ENCODE measurements at regions not wholly inside any gene's neighbourhood (a gene's known extent, or its start where the extent isn't known, plus 50 kb on each side); places are given as distances from the start of the nearest gene placed in this dataset.

GRCh38 chr12:130053651-130054069 is 108.6 kb upstream of the FZD10 start:
- DNase-seq (ENCODE audit: insufficient read length) (no peak), FAIRE-seq (no peak)
- no peak for TF ChIP-seq POLR2A (IDR thresholded peaks at IDR 0.05; ENCODE audit: low read depth, low read length)
- TF ChIP-seq TAF1 (IDR thresholded peaks at IDR 0.05; ENCODE audit: borderline replicate concordance, low read depth, low read length) = no peak
- TF ChIP-seq POLR2AphosphoS5 (IDR thresholded peaks at IDR 0.05; ENCODE audit: low read depth, low read length) = no peak

GRCh38 chr12:130054803-130055202 is 107.5 kb upstream of the FZD10 start:
- FAIRE-seq (peak; percentile 9), DNase-seq (ENCODE audit: insufficient read length) (no peak)
- TF ChIP-seq TAF1 (IDR thresholded peaks at IDR 0.05; ENCODE audit: borderline replicate concordance, low read depth, low read length) = no peak
- TF ChIP-seq POLR2AphosphoS5 (IDR thresholded peaks at IDR 0.05; ENCODE audit: low read depth, low read length) = no peak
- no peak for TF ChIP-seq POLR2A (IDR thresholded peaks at IDR 0.05; ENCODE audit: low read depth, low read length)

DNA sequence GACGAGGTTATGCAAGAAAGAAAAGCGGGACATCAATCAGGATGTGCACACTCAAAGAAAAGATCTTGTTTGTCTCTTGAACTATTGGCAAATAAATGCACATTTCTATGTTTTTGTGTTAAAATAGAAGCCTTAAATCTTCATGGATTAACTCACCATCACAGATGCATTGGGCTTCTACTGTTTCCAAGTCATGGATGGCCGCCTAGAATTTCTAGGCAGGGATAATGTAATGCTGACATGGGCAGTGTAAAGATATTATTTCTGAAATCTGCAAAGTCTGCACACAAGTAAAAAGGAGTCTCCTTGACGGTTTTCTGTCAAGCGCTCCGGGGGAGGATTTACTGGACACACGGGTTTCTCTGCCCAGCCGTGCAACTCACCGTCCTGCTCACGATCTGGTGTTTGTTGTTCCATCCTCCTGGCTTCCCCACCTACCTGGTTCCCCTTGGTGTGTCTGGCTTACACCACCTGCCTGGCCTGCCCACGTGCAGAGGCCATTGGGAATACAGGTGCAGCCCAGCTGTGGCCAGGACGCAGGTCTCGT is 103.3 kb upstream of the FZD10 start:
- no peak for FAIRE-seq
- no peak for TF ChIP-seq TAF1 (IDR thresholded peaks at IDR 0.05; ENCODE audit: borderline replicate concordance, low read depth, low read length)
- TF ChIP-seq POLR2AphosphoS5 (IDR thresholded peaks at IDR 0.05; ENCODE audit: low read depth, low read length) = no peak
- TF ChIP-seq POLR2A (IDR thresholded peaks at IDR 0.05; ENCODE audit: low read depth, low read length) = no peak
- no peak for DNase-seq (ENCODE audit: insufficient read length)

DNA sequence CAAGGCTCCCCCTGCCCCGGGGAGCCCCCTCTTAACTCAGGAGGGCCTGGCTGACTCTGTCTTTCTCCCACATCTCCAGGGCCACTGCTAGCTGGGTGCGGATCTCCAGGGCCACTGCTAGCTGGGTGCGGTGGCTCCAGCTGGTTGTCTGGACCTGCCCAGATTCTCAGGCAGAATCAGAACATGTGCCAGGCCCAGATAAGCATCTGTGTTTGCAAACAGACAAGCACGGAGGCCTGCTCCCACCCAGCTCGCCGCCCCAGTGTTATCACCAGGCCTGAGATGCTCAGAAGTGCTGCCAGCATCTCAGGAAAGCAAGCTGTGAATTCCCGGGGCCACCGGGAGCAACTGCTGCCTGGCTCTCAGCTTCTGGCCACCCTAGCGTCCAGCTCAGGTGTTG is 98.4 kb upstream of the FZD10 start:
- no peak for DNase-seq (ENCODE audit: insufficient read length)
- no peak for TF ChIP-seq POLR2AphosphoS5 (IDR thresholded peaks at IDR 0.05; ENCODE audit: low read depth, low read length)
- no peak for TF ChIP-seq TAF1 (IDR thresholded peaks at IDR 0.05; ENCODE audit: borderline replicate concordance, low read depth, low read length)
- FAIRE-seq = no peak

GRCh38 chr12:130064999-130065398 is 97.3 kb upstream of the FZD10 start:
- no peak for FAIRE-seq
- no peak for DNase-seq (ENCODE audit: insufficient read length)
- TF ChIP-seq POLR2AphosphoS5 (IDR thresholded peaks at IDR 0.05; ENCODE audit: low read depth, low read length) = no peak

- no peak for FAIRE-seq
- no peak for TF ChIP-seq POLR2A (IDR thresholded peaks at IDR 0.05; ENCODE audit: low read depth, low read length)
- TF ChIP-seq TAF1 (IDR thresholded peaks at IDR 0.05; ENCODE audit: borderline replicate concordance, low read depth, low read length) = no peak
- no peak for TF ChIP-seq POLR2AphosphoS5 (IDR thresholded peaks at IDR 0.05; ENCODE audit: low read depth, low read length)
Observed at GRCh38 chr12:130066742-130067141, 95.5 kb upstream of the FZD10 start.

DNA sequence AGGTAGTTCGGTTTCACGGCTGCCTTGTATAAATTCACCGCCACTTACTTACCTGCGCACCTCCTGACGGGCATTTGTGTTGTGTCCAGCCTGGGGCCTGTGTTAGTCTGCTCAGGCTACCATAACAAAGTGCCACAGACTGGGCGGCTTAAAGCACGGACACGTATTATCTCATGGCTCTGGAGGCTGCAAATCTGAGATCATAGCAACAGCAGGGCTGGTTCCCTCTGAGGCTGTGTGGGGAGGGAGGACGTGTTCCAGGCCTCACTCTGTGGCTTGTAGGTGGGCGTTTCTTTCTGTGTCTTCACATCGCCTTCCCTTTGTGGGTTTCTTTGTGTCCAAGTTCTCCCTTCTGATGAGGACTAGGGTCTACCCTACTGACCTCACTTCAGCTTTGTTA is 93.5 kb upstream of the FZD10 start:
- TF ChIP-seq POLR2A (IDR thresholded peaks at IDR 0.05; ENCODE audit: low read depth, low read length) (no peak), TAF1 (IDR thresholded peaks at IDR 0.05; ENCODE audit: borderline replicate concordance, low read depth, low read length) (no peak), POLR2AphosphoS5 (IDR thresholded peaks at IDR 0.05; ENCODE audit: low read depth, low read length) (no peak)
- FAIRE-seq (no peak), DNase-seq (ENCODE audit: insufficient read length) (no peak)

More at GRCh38 chr12:130066742-130067141, 95.5 kb upstream of the FZD10 start:
- no peak for DNase-seq (ENCODE audit: insufficient read length)

GRCh38 chr12:130070126-130070611 is 92.1 kb upstream of the FZD10 start:
- no peak for TF ChIP-seq POLR2AphosphoS5 (IDR thresholded peaks at IDR 0.05; ENCODE audit: low read depth, low read length)
- TF ChIP-seq TAF1 (IDR thresholded peaks at IDR 0.05; ENCODE audit: borderline replicate concordance, low read depth, low read length) = no peak
- no peak for TF ChIP-seq POLR2A (IDR thresholded peaks at IDR 0.05; ENCODE audit: low read depth, low read length)
- no peak for FAIRE-seq
- no peak for DNase-seq (ENCODE audit: insufficient read length)

GRCh38 chr12:130073721-130074120 is 88.5 kb upstream of the FZD10 start:
- TF ChIP-seq TAF1 (IDR thresholded peaks at IDR 0.05; ENCODE audit: borderline replicate concordance, low read depth, low read length) (no peak), POLR2A (IDR thresholded peaks at IDR 0.05; ENCODE audit: low read depth, low read length) (no peak), POLR2AphosphoS5 (IDR thresholded peaks at IDR 0.05; ENCODE audit: low read depth, low read length) (no peak)
- FAIRE-seq (no peak), DNase-seq (ENCODE audit: insufficient read length) (no peak)

- FAIRE-seq (no peak), DNase-seq (ENCODE audit: insufficient read length) (no peak)
- TF ChIP-seq POLR2A (IDR thresholded peaks at IDR 0.05; ENCODE audit: low read depth, low read length) (no peak), POLR2AphosphoS5 (IDR thresholded peaks at IDR 0.05; ENCODE audit: low read depth, low read length) (no peak), TAF1 (IDR thresholded peaks at IDR 0.05; ENCODE audit: borderline replicate concordance, low read depth, low read length) (no peak)
Observed at GRCh38 chr12:130074661-130075406, 87.4 kb upstream of the FZD10 start.

DNA sequence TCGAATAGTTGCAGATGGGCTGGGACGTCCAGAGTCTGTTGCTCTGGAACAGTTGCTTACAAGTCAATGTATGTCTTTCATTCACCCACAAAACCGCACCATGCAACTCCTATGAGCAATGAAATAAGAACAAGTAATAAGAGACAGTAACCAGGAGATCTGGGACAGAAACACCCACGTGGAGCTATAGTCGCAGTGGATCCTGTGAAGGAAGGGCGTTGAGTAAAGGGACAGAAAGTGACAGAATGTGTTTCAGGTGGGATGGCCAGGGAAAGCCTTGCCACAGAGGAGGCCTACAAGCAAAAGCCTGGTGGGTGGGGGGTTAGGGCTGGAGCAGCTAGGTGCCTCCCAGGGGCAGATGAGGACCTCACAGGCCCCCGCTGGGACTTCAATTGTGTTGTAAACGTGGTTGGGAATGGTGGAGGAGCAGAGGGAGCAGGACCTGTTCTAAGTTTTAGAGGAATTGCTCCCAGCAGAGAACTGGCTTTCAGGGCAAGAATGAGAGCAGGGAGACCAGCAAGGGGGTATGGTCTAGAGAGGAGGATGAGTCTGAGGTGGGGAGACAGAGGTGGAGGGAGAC is 86.7 kb upstream of the FZD10 start:
- no peak for DNase-seq (ENCODE audit: insufficient read length)
- FAIRE-seq = no peak
- no peak for TF ChIP-seq POLR2AphosphoS5 (IDR thresholded peaks at IDR 0.05; ENCODE audit: low read depth, low read length)
- TF ChIP-seq TAF1 (IDR thresholded peaks at IDR 0.05; ENCODE audit: borderline replicate concordance, low read depth, low read length) = no peak
- no peak for TF ChIP-seq POLR2A (IDR thresholded peaks at IDR 0.05; ENCODE audit: low read depth, low read length)

DNA sequence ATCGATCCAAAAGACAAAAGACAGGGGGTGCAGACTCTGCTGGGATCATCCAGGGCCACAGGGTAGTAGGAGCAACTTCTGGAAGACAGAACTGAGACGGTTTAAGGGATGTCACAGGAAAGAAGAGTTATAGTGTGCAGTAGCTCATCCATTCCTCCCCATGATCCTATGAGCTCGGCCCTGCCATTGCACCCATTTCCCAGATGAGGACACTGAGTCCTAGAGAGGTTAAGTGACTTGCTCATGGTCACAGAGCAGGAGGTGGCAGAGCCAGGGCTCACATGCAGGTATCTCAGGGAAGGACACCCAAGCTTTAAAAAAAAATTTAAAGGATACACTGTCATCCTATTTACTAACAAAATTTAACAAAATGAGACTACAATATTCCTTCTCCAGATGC is 86.1 kb upstream of the FZD10 start:
- DNase-seq (ENCODE audit: insufficient read length) = no peak

More for the DNA sequence above, 86.1 kb upstream of the FZD10 start:
- FAIRE-seq = no peak
- TF ChIP-seq POLR2A (IDR thresholded peaks at IDR 0.05; ENCODE audit: low read depth, low read length) = no peak
- TF ChIP-seq TAF1 (IDR thresholded peaks at IDR 0.05; ENCODE audit: borderline replicate concordance, low read depth, low read length) = no peak
- TF ChIP-seq POLR2AphosphoS5 (IDR thresholded peaks at IDR 0.05; ENCODE audit: low read depth, low read length) = no peak
